Mucosa of rectum (tissue), 2 donors: ENCODE measurements at regions not wholly inside any gene's neighbourhood (a gene's known extent, or its start where the extent isn't known, plus 50 kb on each side); places are given as distances from the start of the nearest gene placed in this dataset.

ENCODE experiments used
- H3K27ac ChIP-seq, 2 donors: one replicate each; pipeline ENCODE4 v1.7.0; 2013; ENCODE audit warnings: inconsistent platforms in 2 of 2, low read depth in 2 of 2, low read length in 2 of 2
- H3K27me3 ChIP-seq, 2 donors: one replicate each; pipeline ENCODE4 v1.7.0; 2013; ENCODE audit warnings: low read length in 2 of 2; ENCODE audit not compliant: control insufficient read depth in 2 of 2, insufficient read depth in 2 of 2
- H3K36me3 ChIP-seq, 2 donors: one replicate each; pipeline ENCODE4 v1.7.0; 2013; ENCODE audit warnings: low read length in 2 of 2; ENCODE audit not compliant: control insufficient read depth in 2 of 2, insufficient read depth in 2 of 2
- H3K4me1 ChIP-seq, 2 donors: one replicate each; pipeline ENCODE4 v1.7.0; 2013; ENCODE audit warnings: low read length in 2 of 2, mild to moderate bottlenecking in 1 of 2; ENCODE audit not compliant: control insufficient read depth in 2 of 2, insufficient read depth in 2 of 2
- H3K4me3 ChIP-seq, 2 donors: one replicate each; pipeline ENCODE4 v1.7.0; 2013; ENCODE audit warnings: low read length in 2 of 2
- H3K9ac ChIP-seq, 2 donors: one replicate each; pipeline ENCODE4 v1.7.0; 2013; ENCODE audit warnings: low read length in 2 of 2, low read depth in 1 of 2, mild to moderate bottlenecking in 1 of 2
- H3K9me3 ChIP-seq, 2 donors: one replicate each; pipeline ENCODE4 v1.7.0; 2013; ENCODE audit warnings: low read length in 2 of 2; ENCODE audit not compliant: control insufficient read depth in 2 of 2
- donor health status: healthy.
- donor health status: Normal muscosa, but diverticular disease.

GRCh38 chr14:44372807-44373489 lies 134.1 kb downstream of the FSCB start:
- no peak overlapping the region for H3K27ac ChIP-seq
- no peaks in the 10 kb centered on the region for H3K36me3 ChIP-seq
- peaks cover 4 to 8% of the 10 kb centered on the region in 2 donors for H3K9me3 ChIP-seq
- no peak overlapping the region for H3K9ac ChIP-seq
- H3K27me3 ChIP-seq, result no peaks in the 10 kb centered on the region
- H3K4me1 ChIP-seq, result no peaks in the 10 kb centered on the region
- H3K4me3 ChIP-seq, result no peak overlapping the region

GRCh38 chr14:44372231-44372630 lies 134.9 kb downstream of the FSCB start:
- Histone ChIP-seq H3K9me3 (peaks cover 3 to 8% of the 10 kb centered on the region in 2 donors), H3K4me1 (no peaks in the 10 kb centered on the region), H3K9ac (no peak overlapping the region), H3K36me3 (no peaks in the 10 kb centered on the region), H3K4me3 (no peak overlapping the region), H3K27ac (no peak overlapping the region), H3K27me3 (no peaks in the 10 kb centered on the region)

GRCh38 chr14:44370727-44371126 lies 136.4 kb downstream of the FSCB start:
- no peak overlapping the region for H3K27ac ChIP-seq
- H3K9ac ChIP-seq, result no peak overlapping the region
- no peaks in the 10 kb centered on the region for H3K36me3 ChIP-seq
- H3K9me3 ChIP-seq, result peaks cover 0 to 8% of the 10 kb centered on the region in 2 donors
- H3K27me3 ChIP-seq, result no peaks in the 10 kb centered on the region
- H3K4me3 ChIP-seq, result no peak overlapping the region
- no peaks in the 10 kb centered on the region for H3K4me1 ChIP-seq

GRCh38 chr14:44369401-44370123 lies 137.5 kb downstream of the FSCB start:
- Histone ChIP-seq H3K27ac (no peak overlapping the region), H3K4me3 (no peak overlapping the region), H3K9ac (no peak overlapping the region), H3K9me3 (peaks cover 0 to 4% of the 10 kb centered on the region in 2 donors), H3K27me3 (no peaks in the 10 kb centered on the region), H3K4me1 (no peaks in the 10 kb centered on the region), H3K36me3 (no peaks in the 10 kb centered on the region)

- H3K27ac ChIP-seq, result no peak overlapping the region
- H3K27me3 ChIP-seq, result no peaks in the 10 kb centered on the region
- H3K4me3 ChIP-seq, result no peak overlapping the region
- H3K9me3 ChIP-seq, result peaks cover 0 to 3% of the 10 kb centered on the region in 2 donors
- no peak overlapping the region for H3K9ac ChIP-seq
- no peaks in the 10 kb centered on the region for H3K4me1 ChIP-seq
- no peaks in the 10 kb centered on the region for H3K36me3 ChIP-seq
Observed at GRCh38 chr14:44361083-44361482, 146.0 kb downstream of the FSCB start.

- no peak overlapping the region for H3K4me3 ChIP-seq
- H3K27me3 ChIP-seq, result no peaks in the 10 kb centered on the region
- peaks cover 0 to 3% of the 10 kb centered on the region in 2 donors for H3K9me3 ChIP-seq
- H3K9ac ChIP-seq, result no peak overlapping the region
- H3K27ac ChIP-seq, result no peak overlapping the region
- no peaks in the 10 kb centered on the region for H3K36me3 ChIP-seq
- no peaks in the 10 kb centered on the region for H3K4me1 ChIP-seq
Observed at GRCh38 chr14:44353805-44354204, 153.3 kb downstream of the FSCB start.

GRCh38 chr14:44352201-44352600 lies 154.9 kb downstream of the FSCB start:
- Histone ChIP-seq H3K4me1 (no peaks in the 10 kb centered on the region), H3K9ac (no peak overlapping the region), H3K9me3 (peaks cover 2 to 3% of the 10 kb centered on the region in 2 donors), H3K27me3 (no peaks in the 10 kb centered on the region), H3K4me3 (no peak overlapping the region), H3K36me3 (no peaks in the 10 kb centered on the region), H3K27ac (no peak overlapping the region)

- Histone ChIP-seq H3K27ac (no peak overlapping the region), H3K9ac (no peak overlapping the region), H3K27me3 (no peaks in the 10 kb centered on the region), H3K4me1 (no peaks in the 10 kb centered on the region), H3K9me3 (peaks cover 0 to 9% of the 10 kb centered on the region in 2 donors), H3K36me3 (no peaks in the 10 kb centered on the region), H3K4me3 (no peak overlapping the region)
Observed at GRCh38 chr14:44347316-44347715, 159.8 kb downstream of the FSCB start.

- no peak overlapping the region for H3K9ac ChIP-seq
- no peaks in the 10 kb centered on the region for H3K4me1 ChIP-seq
- no peaks in the 10 kb centered on the region for H3K27me3 ChIP-seq
- no peaks in the 10 kb centered on the region for H3K36me3 ChIP-seq
- H3K27ac ChIP-seq, result no peak overlapping the region
- H3K4me3 ChIP-seq, result no peak overlapping the region
- H3K9me3 ChIP-seq, result no peaks in the 10 kb centered on the region
Observed at GRCh38 chr14:44341116-44341515, 166.0 kb downstream of the FSCB start.

- Histone ChIP-seq H3K27me3 (no peaks in the 10 kb centered on the region), H3K36me3 (no peaks in the 10 kb centered on the region), H3K27ac (no peak overlapping the region), H3K4me3 (no peak overlapping the region), H3K4me1 (no peaks in the 10 kb centered on the region), H3K9me3 (no peaks in the 10 kb centered on the region), H3K9ac (no peak overlapping the region)
Observed at GRCh38 chr14:44339862-44340261, 167.2 kb downstream of the FSCB start.
